ENCODE measurements at regions not wholly inside any gene's neighbourhood (a gene's known extent, or its start where the extent isn't known, plus 50 kb on each side); places are given as distances from the start of the nearest gene placed in this dataset.

DNA sequence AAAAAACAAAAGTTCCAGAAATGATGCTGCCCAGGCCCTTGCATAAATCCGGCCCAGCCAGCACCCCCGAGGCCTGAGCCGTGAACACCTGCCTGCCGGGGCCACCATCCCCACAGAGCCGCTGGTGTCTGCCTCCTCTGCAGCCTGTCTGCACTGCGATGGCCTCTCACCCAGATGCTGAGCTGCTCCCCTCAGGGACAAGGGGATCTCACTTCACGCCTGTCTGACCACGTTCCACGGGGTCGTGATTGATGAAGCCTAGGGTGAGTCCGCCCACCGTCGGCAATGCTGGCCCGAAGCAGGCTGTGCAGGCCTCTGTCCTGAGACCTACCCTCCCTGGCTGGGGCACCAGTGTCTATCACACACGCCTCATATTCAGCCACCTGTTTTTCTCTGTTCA is 444.2 kb downstream of the EIPR1 start:
- H3K36me3 ChIP-seq (ENCODE audit: insufficient read depth, low read length) = no peaks in the 10 kb centered on the region
- no peak overlapping the region for H3K9ac ChIP-seq (ENCODE audit: low read length)
- peaks cover 4% of the 10 kb centered on the region; the same call in 1 of the 2 replicates for H3K27me3 ChIP-seq (ENCODE audit: insufficient read depth, low read length)

DNA sequence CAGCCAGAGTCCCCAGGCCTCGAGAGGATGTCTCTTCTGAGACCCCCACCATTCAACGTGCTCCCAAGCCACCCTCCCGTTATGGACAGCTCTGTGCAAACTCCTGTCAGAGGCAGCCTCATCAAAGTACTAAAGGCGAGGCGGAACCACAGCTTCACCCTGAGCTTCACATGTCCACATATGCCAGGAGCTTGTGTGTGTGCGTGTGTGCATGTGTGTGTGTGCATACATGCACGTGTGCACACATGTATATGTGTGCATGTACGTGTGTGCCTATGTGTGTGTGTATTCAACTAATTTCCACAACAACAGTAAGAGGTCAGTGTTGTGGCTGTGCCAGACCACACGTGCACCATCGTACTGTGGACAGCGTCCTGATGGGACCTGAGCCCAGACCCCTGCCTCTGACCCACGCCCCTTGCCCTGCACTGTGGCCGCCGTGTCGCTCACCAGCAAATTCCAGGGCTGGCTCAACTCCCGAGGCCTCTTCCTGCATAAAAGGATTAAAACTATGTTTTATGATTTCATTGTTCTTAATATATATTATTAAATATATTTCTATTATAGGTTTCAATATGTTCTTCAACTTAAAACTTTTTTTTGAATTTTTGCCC is 444.8 kb downstream of the EIPR1 start:
- no peaks in the 10 kb centered on the region for H3K79me2 ChIP-seq (ENCODE audit: insufficient read depth, low read length)
- H3K9ac ChIP-seq (ENCODE audit: low read length) = no peak overlapping the region

More for the DNA sequence above, 444.2 kb downstream of the EIPR1 start:
- peaks cover 3% of the 10 kb centered on the region; the same call in 1 of the 2 replicates for H3K9me3 ChIP-seq (ENCODE audit: low read length)
- no peaks in the 10 kb centered on the region for H3F3A ChIP-seq (ENCODE audit: insufficient read depth, low read length)
- H3K4me2 ChIP-seq (ENCODE audit: low read length) = no peak overlapping the region
- TF ChIP-seq EZH2 (IDR thresholded peaks at IDR 0.05; ENCODE audit: borderline replicate concordance, low read length) = no peak
- TF ChIP-seq, protein P1, sequence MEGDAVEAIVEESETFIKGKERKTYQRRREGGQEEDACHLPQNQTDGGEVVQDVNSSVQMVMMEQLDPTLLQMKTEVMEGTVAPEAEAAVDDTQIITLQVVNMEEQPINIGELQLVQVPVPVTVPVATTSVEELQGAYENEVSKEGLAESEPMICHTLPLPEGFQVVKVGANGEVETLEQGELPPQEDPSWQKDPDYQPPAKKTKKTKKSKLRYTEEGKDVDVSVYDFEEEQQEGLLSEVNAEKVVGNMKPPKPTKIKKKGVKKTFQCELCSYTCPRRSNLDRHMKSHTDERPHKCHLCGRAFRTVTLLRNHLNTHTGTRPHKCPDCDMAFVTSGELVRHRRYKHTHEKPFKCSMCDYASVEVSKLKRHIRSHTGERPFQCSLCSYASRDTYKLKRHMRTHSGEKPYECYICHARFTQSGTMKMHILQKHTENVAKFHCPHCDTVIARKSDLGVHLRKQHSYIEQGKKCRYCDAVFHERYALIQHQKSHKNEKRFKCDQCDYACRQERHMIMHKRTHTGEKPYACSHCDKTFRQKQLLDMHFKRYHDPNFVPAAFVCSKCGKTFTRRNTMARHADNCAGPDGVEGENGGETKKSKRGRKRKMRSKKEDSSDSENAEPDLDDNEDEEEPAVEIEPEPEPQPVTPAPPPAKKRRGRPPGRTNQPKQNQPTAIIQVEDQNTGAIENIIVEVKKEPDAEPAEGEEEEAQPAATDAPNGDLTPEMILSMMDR (IDR thresholded peaks at IDR 0.05; ENCODE audit: low read length) = no peak
- no peaks in the 10 kb centered on the region for H4K20me1 ChIP-seq (ENCODE audit: insufficient read depth, low read length)
- no peaks in the 10 kb centered on the region for H3K9me2 ChIP-seq (ENCODE audit: low read depth, low read length)
- H3K79me2 ChIP-seq (ENCODE audit: insufficient read depth, low read length) = no peaks in the 10 kb centered on the region
- no peak overlapping the region for H2AFZ ChIP-seq (ENCODE audit: low read length)
- no peak overlapping the region for H3K27ac ChIP-seq (ENCODE audit: low read depth, low read length, poor library complexity, severe bottlenecking)
- H3K4me3 ChIP-seq (ENCODE audit: low read depth, low read length, poor library complexity, severe bottlenecking) = no peak overlapping the region
- H3K4me1 ChIP-seq (ENCODE audit: insufficient read depth, low read length, severe bottlenecking) = no peaks in the 10 kb centered on the region

DNA sequence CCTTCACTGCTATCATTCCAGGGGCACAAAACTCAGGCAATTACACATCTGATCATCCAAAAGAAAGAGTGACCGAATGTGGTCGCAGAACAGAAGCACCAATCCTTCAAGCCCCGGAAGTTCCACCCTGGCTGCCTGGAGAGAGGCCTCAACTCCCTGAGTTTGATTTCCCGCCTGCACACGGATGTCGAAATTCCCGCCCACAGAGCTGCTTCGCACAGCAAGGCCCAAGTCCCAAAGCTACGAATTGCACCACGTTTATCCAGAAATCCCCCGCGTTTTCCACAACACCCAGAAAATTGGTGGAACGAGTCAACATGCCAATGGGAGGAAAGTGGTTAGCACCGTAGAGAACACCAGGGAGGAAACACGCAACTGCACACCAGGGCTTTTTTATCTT is 445.4 kb downstream of the EIPR1 start:
- no peak overlapping the region for H3K4me2 ChIP-seq (ENCODE audit: low read length)
- no peaks in the 10 kb centered on the region for H3F3A ChIP-seq (ENCODE audit: insufficient read depth, low read length)
- peaks cover 4% of the 10 kb centered on the region; the same call in 1 of the 2 replicates for H3K27me3 ChIP-seq (ENCODE audit: insufficient read depth, low read length)
- no peaks in the 10 kb centered on the region for H3K4me1 ChIP-seq (ENCODE audit: insufficient read depth, low read length, severe bottlenecking)
- peaks cover 3% of the 10 kb centered on the region; the same call in 1 of the 2 replicates for H3K9me3 ChIP-seq (ENCODE audit: low read length)
- H3K79me2 ChIP-seq (ENCODE audit: insufficient read depth, low read length) = no peaks in the 10 kb centered on the region
- H3K36me3 ChIP-seq (ENCODE audit: insufficient read depth, low read length) = no peaks in the 10 kb centered on the region
- H2AFZ ChIP-seq (ENCODE audit: low read length) = no peak overlapping the region
- no peak overlapping the region for H3K9ac ChIP-seq (ENCODE audit: low read length)
- H3K27ac ChIP-seq (ENCODE audit: low read depth, low read length, poor library complexity, severe bottlenecking) = no peak overlapping the region
- H3K9me2 ChIP-seq (ENCODE audit: low read depth, low read length) = no peaks in the 10 kb centered on the region
- TF ChIP-seq EZH2 (IDR thresholded peaks at IDR 0.05; ENCODE audit: borderline replicate concordance, low read length) = no peak
- TF ChIP-seq, protein P1 (IDR thresholded peaks at IDR 0.05; ENCODE audit: low read length) = no peak
- H3K4me3 ChIP-seq (ENCODE audit: low read depth, low read length, poor library complexity, severe bottlenecking) = no peak overlapping the region
- no peaks in the 10 kb centered on the region for H4K20me1 ChIP-seq (ENCODE audit: insufficient read depth, low read length)

More for the DNA sequence above, 444.8 kb downstream of the EIPR1 start:
- TF ChIP-seq, protein P1 (IDR thresholded peaks at IDR 0.05; ENCODE audit: low read length) = no peak
- no peak for TF ChIP-seq EZH2 (IDR thresholded peaks at IDR 0.05; ENCODE audit: borderline replicate concordance, low read length)
- Histone ChIP-seq H3K9me2 (ENCODE audit: low read depth, low read length) (no peaks in the 10 kb centered on the region), H3K27ac (ENCODE audit: low read depth, low read length, poor library complexity, severe bottlenecking) (no peak overlapping the region), H3K27me3 (ENCODE audit: insufficient read depth, low read length) (peaks cover 4% of the 10 kb centered on the region; the same call in 1 of the 2 replicates), H3K9me3 (ENCODE audit: low read length) (peaks cover 3% of the 10 kb centered on the region; the same call in 1 of the 2 replicates), H4K20me1 (ENCODE audit: insufficient read depth, low read length) (no peaks in the 10 kb centered on the region), H2AFZ (ENCODE audit: low read length) (no peak overlapping the region), H3K4me1 (ENCODE audit: insufficient read depth, low read length, severe bottlenecking) (no peaks in the 10 kb centered on the region), H3K36me3 (ENCODE audit: insufficient read depth, low read length) (no peaks in the 10 kb centered on the region), H3K4me3 (ENCODE audit: low read depth, low read length, poor library complexity, severe bottlenecking) (no peak overlapping the region), H3F3A (ENCODE audit: insufficient read depth, low read length) (no peaks in the 10 kb centered on the region), H3K4me2 (ENCODE audit: low read length) (no peak overlapping the region)
